ENCODE measurements at regions not wholly inside any gene's neighbourhood (a gene's known extent, or its start where the extent isn't known, plus 50 kb on each side); places are given as distances from the start of the nearest gene placed in this dataset.

- no peaks in the 10 kb centered on the region for H3K27me3 ChIP-seq (ENCODE audit: insufficient read depth, low read length)
- no peak overlapping the region for H2AFZ ChIP-seq (ENCODE audit: low read length)
- no peaks in the 10 kb centered on the region for H3F3A ChIP-seq (ENCODE audit: insufficient read depth, low read length)
- H3K27ac ChIP-seq (ENCODE audit: low read depth, low read length, poor library complexity, severe bottlenecking), result no peak overlapping the region
- H3K9ac ChIP-seq (ENCODE audit: low read length), result no peak overlapping the region
- H3K4me3 ChIP-seq (ENCODE audit: low read depth, low read length, poor library complexity, severe bottlenecking), result no peak overlapping the region
- no peaks in the 10 kb centered on the region for H3K9me3 ChIP-seq (ENCODE audit: low read length)
- H3K4me1 ChIP-seq (ENCODE audit: insufficient read depth, low read length, severe bottlenecking), result no peaks in the 10 kb centered on the region
- TF ChIP-seq EZH2 (IDR thresholded peaks at IDR 0.05; ENCODE audit: borderline replicate concordance, low read length), result no peak
- TF ChIP-seq, protein P1, sequence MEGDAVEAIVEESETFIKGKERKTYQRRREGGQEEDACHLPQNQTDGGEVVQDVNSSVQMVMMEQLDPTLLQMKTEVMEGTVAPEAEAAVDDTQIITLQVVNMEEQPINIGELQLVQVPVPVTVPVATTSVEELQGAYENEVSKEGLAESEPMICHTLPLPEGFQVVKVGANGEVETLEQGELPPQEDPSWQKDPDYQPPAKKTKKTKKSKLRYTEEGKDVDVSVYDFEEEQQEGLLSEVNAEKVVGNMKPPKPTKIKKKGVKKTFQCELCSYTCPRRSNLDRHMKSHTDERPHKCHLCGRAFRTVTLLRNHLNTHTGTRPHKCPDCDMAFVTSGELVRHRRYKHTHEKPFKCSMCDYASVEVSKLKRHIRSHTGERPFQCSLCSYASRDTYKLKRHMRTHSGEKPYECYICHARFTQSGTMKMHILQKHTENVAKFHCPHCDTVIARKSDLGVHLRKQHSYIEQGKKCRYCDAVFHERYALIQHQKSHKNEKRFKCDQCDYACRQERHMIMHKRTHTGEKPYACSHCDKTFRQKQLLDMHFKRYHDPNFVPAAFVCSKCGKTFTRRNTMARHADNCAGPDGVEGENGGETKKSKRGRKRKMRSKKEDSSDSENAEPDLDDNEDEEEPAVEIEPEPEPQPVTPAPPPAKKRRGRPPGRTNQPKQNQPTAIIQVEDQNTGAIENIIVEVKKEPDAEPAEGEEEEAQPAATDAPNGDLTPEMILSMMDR (IDR thresholded peaks at IDR 0.05; ENCODE audit: low read length), result no peak
- H3K4me2 ChIP-seq (ENCODE audit: low read length), result no peak overlapping the region
- no peaks in the 10 kb centered on the region for H3K79me2 ChIP-seq (ENCODE audit: insufficient read depth, low read length)
- H4K20me1 ChIP-seq (ENCODE audit: insufficient read depth, low read length), result no peaks in the 10 kb centered on the region
- no peaks in the 10 kb centered on the region for H3K36me3 ChIP-seq (ENCODE audit: insufficient read depth, low read length)
- no peaks in the 10 kb centered on the region for H3K9me2 ChIP-seq (ENCODE audit: low read depth, low read length)
Observed at GRCh38 chr6:40692337-40692736, 105.2 kb upstream of the LRFN2 start.

GRCh38 chr6:40689185-40689584 lies 102.0 kb upstream of the LRFN2 start:
- no peak overlapping the region for H3K4me2 ChIP-seq (ENCODE audit: low read length)
- H3F3A ChIP-seq (ENCODE audit: insufficient read depth, low read length), result no peaks in the 10 kb centered on the region
- H2AFZ ChIP-seq (ENCODE audit: low read length), result no peak overlapping the region

DNA sequence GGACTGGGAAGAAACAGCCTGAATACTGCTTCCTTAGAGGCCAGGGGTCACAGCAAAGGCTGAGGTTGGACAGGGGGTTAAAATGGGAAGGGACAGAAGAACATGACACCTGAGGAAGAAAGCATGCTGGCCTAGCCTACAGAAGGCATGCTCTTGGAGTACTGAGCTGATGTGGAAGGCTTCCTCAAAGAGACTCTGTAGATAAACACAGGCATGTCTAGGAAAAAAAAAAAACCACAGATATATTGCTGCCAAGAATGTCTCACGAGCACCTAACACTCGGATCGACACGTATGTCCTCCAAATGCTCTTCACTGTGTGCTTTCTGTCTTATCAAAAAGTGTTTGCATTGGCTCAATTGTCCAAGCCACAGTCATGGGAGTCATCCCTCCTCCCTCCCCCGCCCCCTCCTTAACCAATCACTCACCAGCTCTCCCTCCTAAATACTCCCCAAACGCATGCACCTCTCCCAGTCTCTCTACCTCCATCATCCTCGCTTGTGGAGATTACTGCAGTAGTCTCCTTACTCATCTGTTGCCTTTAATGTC lies 101.1 kb upstream of the LRFN2 start:
- Histone ChIP-seq H3K4me1 (ENCODE audit: insufficient read depth, low read length, severe bottlenecking) (no peaks in the 10 kb centered on the region), H2AFZ (ENCODE audit: low read length) (no peak overlapping the region), H3K36me3 (ENCODE audit: insufficient read depth, low read length) (no peaks in the 10 kb centered on the region), H3K4me3 (ENCODE audit: low read depth, low read length, poor library complexity, severe bottlenecking) (no peak overlapping the region), H3F3A (ENCODE audit: insufficient read depth, low read length) (no peaks in the 10 kb centered on the region), H3K79me2 (ENCODE audit: insufficient read depth, low read length) (no peaks in the 10 kb centered on the region), H4K20me1 (ENCODE audit: insufficient read depth, low read length) (no peaks in the 10 kb centered on the region), H3K9me2 (ENCODE audit: low read depth, low read length) (no peaks in the 10 kb centered on the region), H3K27ac (ENCODE audit: low read depth, low read length, poor library complexity, severe bottlenecking) (no peak overlapping the region), H3K27me3 (ENCODE audit: insufficient read depth, low read length) (no peaks in the 10 kb centered on the region), H3K4me2 (ENCODE audit: low read length) (no peak overlapping the region), H3K9me3 (ENCODE audit: low read length) (no peaks in the 10 kb centered on the region), H3K9ac (ENCODE audit: low read length) (no peak overlapping the region)
- TF ChIP-seq, protein P1 (IDR thresholded peaks at IDR 0.05; ENCODE audit: low read length), result no peak
- no peak for TF ChIP-seq EZH2 (IDR thresholded peaks at IDR 0.05; ENCODE audit: borderline replicate concordance, low read length)

More at GRCh38 chr6:40689185-40689584, 102.0 kb upstream of the LRFN2 start:
- no peaks in the 10 kb centered on the region for H4K20me1 ChIP-seq (ENCODE audit: insufficient read depth, low read length)
- no peaks in the 10 kb centered on the region for H3K9me3 ChIP-seq (ENCODE audit: low read length)
- no peaks in the 10 kb centered on the region for H3K9me2 ChIP-seq (ENCODE audit: low read depth, low read length)
- H3K36me3 ChIP-seq (ENCODE audit: insufficient read depth, low read length), result no peaks in the 10 kb centered on the region
- H3K79me2 ChIP-seq (ENCODE audit: insufficient read depth, low read length), result no peaks in the 10 kb centered on the region
- H3K9ac ChIP-seq (ENCODE audit: low read length), result no peak overlapping the region
- H3K27me3 ChIP-seq (ENCODE audit: insufficient read depth, low read length), result no peaks in the 10 kb centered on the region
- TF ChIP-seq, protein P1 (IDR thresholded peaks at IDR 0.05; ENCODE audit: low read length), result no peak
- no peak for TF ChIP-seq EZH2 (IDR thresholded peaks at IDR 0.05; ENCODE audit: borderline replicate concordance, low read length)
- no peaks in the 10 kb centered on the region for H3K4me1 ChIP-seq (ENCODE audit: insufficient read depth, low read length, severe bottlenecking)
- no peak overlapping the region for H3K4me3 ChIP-seq (ENCODE audit: low read depth, low read length, poor library complexity, severe bottlenecking)
- no peak overlapping the region for H3K27ac ChIP-seq (ENCODE audit: low read depth, low read length, poor library complexity, severe bottlenecking)
